WTC11 (cell line): ENCODE measurements at regions not wholly inside any gene's neighbourhood (a gene's known extent, or its start where the extent isn't known, plus 50 kb on each side); places are given as distances from the start of the nearest gene placed in this dataset.

ENCODE experiments used
- ATAC-seq: fragments of 200-7000 bp; cut with Tn5 transposase; 2 replicates; pipeline ENCODE4 v1.10.0; 2021; ENCODE audit warnings: mild to moderate bottlenecking, moderate library complexity
- CTCF ChIA-PET: fragments of 300-600 bp; sonication (Branson Sonifier 250); formaldehyde crosslinking; loops from one replicate; lab custom pipeline; 2021; ENCODE audit warnings: antibody characterized with exemption; lab: Charles Lee
- POLR2A ChIA-PET: fragments of 350-600 bp; sonication (Branson Sonifier 250); formaldehyde crosslinking; loops from one replicate; lab custom pipeline; 2021; ENCODE audit warnings: antibody characterized with exemption; lab: Charles Lee
- DNase-seq: peaks from one replicate; pipeline ENCODE4 v3.0.0; 2021; ENCODE audit warnings: low spot score
- H3K27ac Mint-ChIP-seq: 2 replicates; pipeline ENCODE4 v1.8.0; 2021; ENCODE audit warnings: mixed read lengths
- H3K27me3 Mint-ChIP-seq: 2 replicates; pipeline ENCODE4 v1.8.0; 2021; ENCODE audit warnings: low read depth, mild to moderate bottlenecking, moderate library complexity, mixed read lengths
- H3K36me3 Mint-ChIP-seq: 2 replicates; pipeline ENCODE4 v1.8.0; 2021; ENCODE audit warnings: mixed read lengths
- H3K4me1 Mint-ChIP-seq: 2 replicates; pipeline ENCODE4 v1.8.0; 2022; ENCODE audit warnings: mixed read lengths
- H3K4me3 Mint-ChIP-seq: 2 replicates; pipeline ENCODE4 v1.8.0; 2021; ENCODE audit warnings: mild to moderate bottlenecking, moderate library complexity, mixed read lengths
- H3K9me3 Mint-ChIP-seq: 2 replicates; pipeline ENCODE4 v1.8.0; 2021; ENCODE audit warnings: mixed read lengths
- ELF4 ChIP-seq: sonication (generic); formaldehyde crosslinking; IDR thresholded peaks from 2 replicates; pipeline ENCODE4 v1.8.1; 2022; ENCODE audit warnings: low read depth, mild to moderate bottlenecking, moderate library complexity, missing genetic modification reagents
- JAZF1 ChIP-seq: fragments of 250-450 bp; sonication (Bioruptor Pico); IDR thresholded peaks from 2 replicates; pipeline ENCODE4 v1.9.0; 2021; ENCODE audit warnings: moderate library complexity, mild to moderate bottlenecking, inconsistent platforms
- JUN ChIP-seq: sonication (generic); formaldehyde crosslinking; IDR thresholded peaks from 2 replicates; pipeline ENCODE4 v1.8.0; 2023; ENCODE audit warnings: mild to moderate bottlenecking, missing genetic modification reagents
- NR2C2 ChIP-seq: sonication (generic); formaldehyde crosslinking; IDR thresholded peaks from 2 replicates; pipeline ENCODE4 v1.8.0; 2022; ENCODE audit warnings: mild to moderate bottlenecking, missing genetic modification reagents
- PRRX2 ChIP-seq: fragments of 250-450 bp; sonication (Bioruptor Pico); IDR thresholded peaks from 2 replicates; pipeline ENCODE4 v1.8.0; 2021; ENCODE audit warnings: mild to moderate bottlenecking
- TEAD4 ChIP-seq: sonication (generic); formaldehyde crosslinking; IDR thresholded peaks from 2 replicates; pipeline ENCODE4 v1.8.0; 2022; ENCODE audit warnings: mild to moderate bottlenecking, missing genetic modification reagents
- ZNF232 ChIP-seq: sonication (generic); formaldehyde crosslinking; IDR thresholded peaks from 2 replicates; pipeline ENCODE4 v1.8.0; 2022; ENCODE audit warnings: mild to moderate bottlenecking, missing genetic modification reagents
- ZNF396 ChIP-seq: fragments of 250-450 bp; sonication (Bioruptor Pico); IDR thresholded peaks from 2 replicates; pipeline ENCODE4 v1.8.0; 2021; ENCODE audit warnings: mild to moderate bottlenecking, moderate library complexity, borderline replicate concordance
- ZNF416 ChIP-seq: fragments of 250-450 bp; sonication (Bioruptor Pico); IDR thresholded peaks from 2 replicates; pipeline ENCODE4 v1.9.0; 2021; ENCODE audit warnings: mild to moderate bottlenecking, inconsistent platforms
- ZNF423 ChIP-seq: fragments of 250-450 bp; sonication (Bioruptor Pico); IDR thresholded peaks from 2 replicates; pipeline ENCODE4 v2.1.2; 2022; ENCODE audit warnings: mild to moderate bottlenecking, moderate library complexity
- TF ChIP-seq, protein P1 (sequence below): sonication (generic); formaldehyde crosslinking; IDR thresholded peaks from 2 replicates; pipeline ENCODE4 v1.8.1; 2023; ENCODE audit warnings: mild to moderate bottlenecking, missing genetic modification reagents
- TF ChIP-seq, protein P2 (sequence below): sonication (generic); formaldehyde crosslinking; IDR thresholded peaks from 2 replicates; pipeline ENCODE4 v1.8.0; 2022; ENCODE audit warnings: missing genetic modification reagents
- TF ChIP-seq, protein P3 (sequence below): fragments of 250-450 bp; sonication (Bioruptor Pico); conservative IDR thresholded peaks from 2 replicates; pipeline ENCODE4 v1.9.0; 2021; ENCODE audit warnings: mild to moderate bottlenecking
- TF ChIP-seq, protein P4 (sequence below): sonication (generic); formaldehyde crosslinking; IDR thresholded peaks from 2 replicates; pipeline ENCODE4 v1.8.1; 2023; ENCODE audit warnings: mild to moderate bottlenecking, missing genetic modification reagents, moderate library complexity

DNA sequence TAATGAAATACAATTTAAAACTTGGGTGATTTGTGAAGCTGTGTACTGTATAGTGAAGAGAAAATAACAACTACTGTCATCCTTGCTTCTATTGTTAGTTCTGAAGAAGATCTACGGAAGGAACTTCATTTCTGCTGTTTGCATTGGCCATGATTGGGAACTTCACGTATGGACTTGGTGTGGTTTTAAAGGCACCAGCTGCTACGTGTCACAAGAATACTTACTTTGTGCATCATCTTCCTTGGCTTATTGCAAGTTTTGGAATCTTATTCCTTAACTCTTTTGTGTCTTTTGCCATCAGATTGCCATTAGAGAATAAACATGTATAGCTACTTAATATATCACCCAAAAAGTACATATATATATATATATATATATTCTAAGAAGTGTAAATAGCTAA lies 75.0 kb upstream of the VEPH1 start (continued):
- TF ChIP-seq ZNF423 (CRISPR knock-in tag) (no peak), JUN (CRISPR knock-in tag) (no peak), JAZF1 (CRISPR knock-in tag) (no peak), ZNF396 (CRISPR knock-in tag) (no peak), NR2C2 (CRISPR knock-in tag) (no peak)
- TF ChIP-seq, protein P1, sequence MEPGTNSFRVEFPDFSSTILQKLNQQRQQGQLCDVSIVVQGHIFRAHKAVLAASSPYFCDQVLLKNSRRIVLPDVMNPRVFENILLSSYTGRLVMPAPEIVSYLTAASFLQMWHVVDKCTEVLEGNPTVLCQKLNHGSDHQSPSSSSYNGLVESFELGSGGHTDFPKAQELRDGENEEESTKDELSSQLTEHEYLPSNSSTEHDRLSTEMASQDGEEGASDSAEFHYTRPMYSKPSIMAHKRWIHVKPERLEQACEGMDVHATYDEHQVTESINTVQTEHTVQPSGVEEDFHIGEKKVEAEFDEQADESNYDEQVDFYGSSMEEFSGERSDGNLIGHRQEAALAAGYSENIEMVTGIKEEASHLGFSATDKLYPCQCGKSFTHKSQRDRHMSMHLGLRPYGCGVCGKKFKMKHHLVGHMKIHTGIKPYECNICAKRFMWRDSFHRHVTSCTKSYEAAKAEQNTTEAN (CRISPR knock-in tag): no peak

DNA sequence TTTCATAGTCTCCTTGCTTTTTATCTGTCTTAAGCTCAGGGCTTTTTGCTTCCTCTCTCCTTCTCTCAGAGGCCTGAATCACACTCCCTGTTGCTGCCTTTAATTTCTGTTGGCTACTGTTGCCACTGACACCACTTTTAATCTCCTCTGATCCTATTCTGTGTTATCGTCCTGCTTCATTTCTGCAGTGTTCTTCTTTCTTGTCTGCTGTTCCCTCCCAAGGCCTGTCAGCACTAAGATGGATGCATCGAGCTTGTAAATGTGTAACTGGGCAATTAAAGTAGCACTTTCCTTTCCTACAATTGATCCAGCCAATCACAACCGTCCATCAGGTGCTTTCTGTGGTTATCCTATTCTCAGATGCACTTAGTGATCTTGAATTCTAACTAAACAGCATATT lies 71.3 kb upstream of the VEPH1 start:
- ChIA-PET CTCF (interaction anchor here (1.7 to 3.1 kb wide), 3 partner anchors 32 to 42 kb away, joined by 6 to 132 read pairs (median 33); no protein-coding TSS in a partner anchor), POLR2A (no interaction called here)
- no peaks in the 10 kb centered on the region for H3K27me3 Mint-ChIP-seq
- no peak overlapping the region for H3K4me3 Mint-ChIP-seq
- H3K36me3 Mint-ChIP-seq: no peaks in the 10 kb centered on the region
- no peak for DNase-seq
- TF ChIP-seq ZNF232 (CRISPR knock-in tag) (no peak), TEAD4 (CRISPR knock-in tag) (no peak), ELF4 (CRISPR knock-in tag) (no peak), ZNF423 (CRISPR knock-in tag) (no peak), ZNF416 (CRISPR knock-in tag) (no peak), PRRX2 (CRISPR knock-in tag) (no peak)
- TF ChIP-seq, protein P2, sequence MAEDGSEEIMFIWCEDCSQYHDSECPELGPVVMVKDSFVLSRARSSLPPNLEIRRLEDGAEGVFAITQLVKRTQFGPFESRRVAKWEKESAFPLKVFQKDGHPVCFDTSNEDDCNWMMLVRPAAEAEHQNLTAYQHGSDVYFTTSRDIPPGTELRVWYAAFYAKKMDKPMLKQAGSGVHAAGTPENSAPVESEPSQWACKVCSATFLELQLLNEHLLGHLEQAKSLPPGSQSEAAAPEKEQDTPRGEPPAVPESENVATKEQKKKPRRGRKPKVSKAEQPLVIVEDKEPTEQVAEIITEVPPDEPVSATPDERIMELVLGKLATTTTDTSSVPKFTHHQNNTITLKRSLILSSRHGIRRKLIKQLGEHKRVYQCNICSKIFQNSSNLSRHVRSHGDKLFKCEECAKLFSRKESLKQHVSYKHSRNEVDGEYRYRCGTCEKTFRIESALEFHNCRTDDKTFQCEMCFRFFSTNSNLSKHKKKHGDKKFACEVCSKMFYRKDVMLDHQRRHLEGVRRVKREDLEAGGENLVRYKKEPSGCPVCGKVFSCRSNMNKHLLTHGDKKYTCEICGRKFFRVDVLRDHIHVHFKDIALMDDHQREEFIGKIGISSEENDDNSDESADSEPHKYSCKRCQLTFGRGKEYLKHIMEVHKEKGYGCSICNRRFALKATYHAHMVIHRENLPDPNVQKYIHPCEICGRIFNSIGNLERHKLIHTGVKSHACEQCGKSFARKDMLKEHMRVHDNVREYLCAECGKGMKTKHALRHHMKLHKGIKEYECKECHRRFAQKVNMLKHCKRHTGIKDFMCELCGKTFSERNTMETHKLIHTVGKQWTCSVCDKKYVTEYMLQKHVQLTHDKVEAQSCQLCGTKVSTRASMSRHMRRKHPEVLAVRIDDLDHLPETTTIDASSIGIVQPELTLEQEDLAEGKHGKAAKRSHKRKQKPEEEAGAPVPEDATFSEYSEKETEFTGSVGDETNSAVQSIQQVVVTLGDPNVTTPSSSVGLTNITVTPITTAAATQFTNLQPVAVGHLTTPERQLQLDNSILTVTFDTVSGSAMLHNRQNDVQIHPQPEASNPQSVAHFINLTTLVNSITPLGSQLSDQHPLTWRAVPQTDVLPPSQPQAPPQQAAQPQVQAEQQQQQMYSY: no peak
- TF ChIP-seq, protein P3, sequence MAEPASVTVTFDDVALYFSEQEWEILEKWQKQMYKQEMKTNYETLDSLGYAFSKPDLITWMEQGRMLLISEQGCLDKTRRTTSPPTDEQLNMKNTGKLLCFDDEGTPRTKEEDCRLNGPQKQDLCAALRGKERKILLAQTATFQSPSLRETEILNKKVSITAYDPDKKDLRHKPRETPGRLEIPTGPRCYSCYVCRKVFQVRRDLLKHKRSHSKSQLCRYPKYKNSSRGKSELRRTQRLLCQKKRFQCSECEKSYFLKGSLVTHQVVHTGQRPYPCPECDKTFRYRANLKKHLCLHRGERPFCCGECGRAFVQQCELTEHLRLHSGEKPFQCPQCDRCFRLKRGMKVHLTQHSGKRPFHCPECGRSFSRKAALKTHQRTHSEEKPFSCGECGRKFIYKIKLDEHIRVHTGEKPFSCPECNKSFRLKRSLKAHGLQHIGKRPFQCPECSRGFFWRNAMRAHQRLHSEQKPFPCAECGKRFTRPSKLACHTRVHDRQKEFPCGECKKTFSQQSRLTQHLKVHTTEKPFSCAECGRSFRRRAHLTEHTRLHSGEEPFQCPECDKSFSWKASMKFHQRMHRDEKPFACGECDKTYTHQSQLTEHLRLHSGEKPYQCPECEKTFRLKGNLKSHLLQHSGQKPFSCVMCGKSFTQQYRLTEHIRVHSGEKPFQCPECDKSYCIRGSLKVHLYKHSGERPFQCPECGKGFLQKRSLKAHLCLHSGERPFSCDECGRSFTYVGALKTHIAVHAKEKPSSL: no peak
- H3K4me1 Mint-ChIP-seq: no peaks in the 10 kb centered on the region
- ATAC-seq: no peak
- H3K27ac Mint-ChIP-seq: no peak overlapping the region
- H3K9me3 Mint-ChIP-seq: peaks cover 8% of the 10 kb centered on the region

DNA sequence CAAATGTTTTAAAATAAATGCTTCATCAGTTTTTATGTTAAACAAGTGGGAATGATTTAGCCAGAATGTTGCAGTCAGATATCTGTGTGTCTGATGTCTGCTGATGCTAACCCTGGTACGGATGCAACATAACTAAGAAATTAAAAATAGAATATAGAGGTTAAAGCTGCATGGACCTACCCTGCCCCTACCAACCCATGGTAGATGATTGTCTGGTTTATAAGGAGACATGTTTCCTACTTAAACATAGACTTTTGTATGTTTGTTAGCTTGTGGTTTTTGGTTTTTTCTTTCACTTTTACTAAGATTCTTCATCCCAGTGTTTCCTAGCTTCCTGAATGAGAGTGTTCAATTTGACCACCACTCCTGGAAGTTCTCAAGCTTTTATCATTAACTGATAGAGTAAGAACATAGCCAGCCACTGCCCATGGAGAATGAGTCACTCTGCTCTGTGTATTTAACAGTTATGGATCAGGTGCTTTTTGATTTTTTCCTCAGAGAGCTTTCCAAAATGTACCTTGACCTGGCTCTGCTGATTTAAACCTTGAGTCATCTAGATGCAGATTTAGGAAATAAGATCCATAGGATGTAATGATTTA lies 70.7 kb upstream of the VEPH1 start:
- ATAC-seq: no peak
- H3K4me3 Mint-ChIP-seq: no peak overlapping the region
- H3K36me3 Mint-ChIP-seq: no peaks in the 10 kb centered on the region
- H3K27me3 Mint-ChIP-seq: no peaks in the 10 kb centered on the region
- TF ChIP-seq, protein P4, sequence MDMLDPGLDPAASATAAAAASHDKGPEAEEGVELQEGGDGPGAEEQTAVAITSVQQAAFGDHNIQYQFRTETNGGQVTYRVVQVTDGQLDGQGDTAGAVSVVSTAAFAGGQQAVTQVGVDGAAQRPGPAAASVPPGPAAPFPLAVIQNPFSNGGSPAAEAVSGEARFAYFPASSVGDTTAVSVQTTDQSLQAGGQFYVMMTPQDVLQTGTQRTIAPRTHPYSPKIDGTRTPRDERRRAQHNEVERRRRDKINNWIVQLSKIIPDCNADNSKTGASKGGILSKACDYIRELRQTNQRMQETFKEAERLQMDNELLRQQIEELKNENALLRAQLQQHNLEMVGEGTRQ: no peak
- H3K9me3 Mint-ChIP-seq: peaks cover 2% of the 10 kb centered on the region
- no peaks in the 10 kb centered on the region for H3K4me1 Mint-ChIP-seq
- ChIA-PET CTCF (interaction anchor here (1.7 to 3.1 kb wide), 4 partner anchors 31 to 370 kb away, joined by 6 to 132 read pairs (median 20); no protein-coding TSS in a partner anchor), POLR2A (no interaction called here)
- DNase-seq: no peak
- no peak overlapping the region for H3K27ac Mint-ChIP-seq
